ENCODE measurements at regions not wholly inside any gene's neighbourhood (a gene's known extent, or its start where the extent isn't known, plus 50 kb on each side); places are given as distances from the start of the nearest gene placed in this dataset.

GRCh38 chr10:128375171-128375570 lies 248.9 kb upstream of the MKI67 start:
- DNase-seq (ENCODE audit: low read depth) (no peak), FAIRE-seq (no peak)

DNA sequence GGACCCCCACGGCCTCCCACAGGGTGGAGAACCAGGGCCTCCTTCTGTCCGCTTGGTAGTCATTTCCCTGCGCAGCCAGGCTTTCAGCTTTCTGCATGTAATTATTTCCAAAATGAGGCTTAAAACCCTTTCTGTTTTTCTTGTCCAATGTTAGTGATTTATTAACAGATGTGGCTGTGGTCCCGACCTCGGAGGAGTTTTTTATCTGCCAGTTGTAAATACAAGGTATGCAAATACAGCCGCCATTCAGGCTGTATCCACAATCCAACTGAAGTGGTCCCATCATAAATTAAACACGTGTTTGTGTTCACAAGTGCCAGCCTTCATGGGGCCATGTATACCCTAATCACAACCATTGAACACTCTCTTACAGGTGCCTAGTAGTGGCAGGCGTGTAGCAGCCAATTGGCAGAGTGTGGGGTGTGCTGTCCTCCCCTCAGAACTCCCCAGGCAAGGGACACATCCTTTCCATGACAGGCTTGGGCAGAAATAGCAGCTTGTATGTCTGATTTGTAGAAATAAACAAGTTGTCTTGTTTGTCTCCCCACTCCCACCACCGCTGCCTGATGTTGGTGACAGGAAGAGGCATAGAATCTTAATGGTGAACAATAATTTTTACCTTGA lies 251.3 kb upstream of the MKI67 start:
- Histone ChIP-seq H3K4me3 (ENCODE audit: low read depth, low read length) (no peak overlapping the region), H3K27me3 (ENCODE audit: control insufficient read depth, insufficient read depth, low read length) (no peaks in the 10 kb centered on the region), H3K36me3 (ENCODE audit: control insufficient read depth, insufficient read depth, low read length) (no peaks in the 10 kb centered on the region)
- TF ChIP-seq, protein P1, sequence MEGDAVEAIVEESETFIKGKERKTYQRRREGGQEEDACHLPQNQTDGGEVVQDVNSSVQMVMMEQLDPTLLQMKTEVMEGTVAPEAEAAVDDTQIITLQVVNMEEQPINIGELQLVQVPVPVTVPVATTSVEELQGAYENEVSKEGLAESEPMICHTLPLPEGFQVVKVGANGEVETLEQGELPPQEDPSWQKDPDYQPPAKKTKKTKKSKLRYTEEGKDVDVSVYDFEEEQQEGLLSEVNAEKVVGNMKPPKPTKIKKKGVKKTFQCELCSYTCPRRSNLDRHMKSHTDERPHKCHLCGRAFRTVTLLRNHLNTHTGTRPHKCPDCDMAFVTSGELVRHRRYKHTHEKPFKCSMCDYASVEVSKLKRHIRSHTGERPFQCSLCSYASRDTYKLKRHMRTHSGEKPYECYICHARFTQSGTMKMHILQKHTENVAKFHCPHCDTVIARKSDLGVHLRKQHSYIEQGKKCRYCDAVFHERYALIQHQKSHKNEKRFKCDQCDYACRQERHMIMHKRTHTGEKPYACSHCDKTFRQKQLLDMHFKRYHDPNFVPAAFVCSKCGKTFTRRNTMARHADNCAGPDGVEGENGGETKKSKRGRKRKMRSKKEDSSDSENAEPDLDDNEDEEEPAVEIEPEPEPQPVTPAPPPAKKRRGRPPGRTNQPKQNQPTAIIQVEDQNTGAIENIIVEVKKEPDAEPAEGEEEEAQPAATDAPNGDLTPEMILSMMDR (IDR thresholded peaks at IDR 0.05; ENCODE audit: insufficient read depth, low read length, severe bottlenecking): no peak
- DNase-seq (ENCODE audit: low read depth): no peak
- no peak for FAIRE-seq

More at GRCh38 chr10:128375171-128375570, 248.9 kb upstream of the MKI67 start:
- H3K36me3 ChIP-seq (ENCODE audit: control insufficient read depth, insufficient read depth, low read length): no peaks in the 10 kb centered on the region
- H3K27me3 ChIP-seq (ENCODE audit: control insufficient read depth, insufficient read depth, low read length): no peaks in the 10 kb centered on the region
- TF ChIP-seq, protein P1 (IDR thresholded peaks at IDR 0.05; ENCODE audit: insufficient read depth, low read length, severe bottlenecking): no peak
- H3K4me3 ChIP-seq (ENCODE audit: low read depth, low read length): no peak overlapping the region

- Histone ChIP-seq H3K4me3 (ENCODE audit: low read depth, low read length) (no peak overlapping the region), H3K36me3 (ENCODE audit: control insufficient read depth, insufficient read depth, low read length) (no peaks in the 10 kb centered on the region), H3K27me3 (ENCODE audit: control insufficient read depth, insufficient read depth, low read length) (no peaks in the 10 kb centered on the region)
- FAIRE-seq (no peak), DNase-seq (ENCODE audit: low read depth) (no peak)
- TF ChIP-seq, protein P1 (IDR thresholded peaks at IDR 0.05; ENCODE audit: insufficient read depth, low read length, severe bottlenecking): no peak
These were observed 251.8 kb upstream of the MKI67 start for GRCh38 chr10:128377988-128378387.

DNA sequence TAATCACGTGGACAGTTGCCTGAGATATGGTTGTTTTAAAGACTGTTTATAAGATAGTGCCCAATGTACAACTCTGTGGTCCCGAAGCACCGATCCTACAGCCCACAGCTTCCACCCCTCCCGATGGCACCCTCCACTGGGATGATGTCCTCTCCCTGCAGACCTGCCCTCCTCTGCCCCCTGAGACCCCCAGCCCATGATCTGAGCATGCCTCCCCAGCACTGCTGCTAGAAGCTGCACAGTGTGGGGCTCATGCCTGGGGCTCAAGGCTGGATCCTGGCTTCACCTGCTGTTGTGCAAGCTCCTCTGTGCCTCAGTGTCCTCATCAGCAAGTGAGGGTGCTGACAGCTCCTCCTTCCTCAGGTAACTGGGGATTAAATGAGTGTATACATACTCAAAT lies 254.7 kb upstream of the MKI67 start:
- FAIRE-seq: no peak

DNA sequence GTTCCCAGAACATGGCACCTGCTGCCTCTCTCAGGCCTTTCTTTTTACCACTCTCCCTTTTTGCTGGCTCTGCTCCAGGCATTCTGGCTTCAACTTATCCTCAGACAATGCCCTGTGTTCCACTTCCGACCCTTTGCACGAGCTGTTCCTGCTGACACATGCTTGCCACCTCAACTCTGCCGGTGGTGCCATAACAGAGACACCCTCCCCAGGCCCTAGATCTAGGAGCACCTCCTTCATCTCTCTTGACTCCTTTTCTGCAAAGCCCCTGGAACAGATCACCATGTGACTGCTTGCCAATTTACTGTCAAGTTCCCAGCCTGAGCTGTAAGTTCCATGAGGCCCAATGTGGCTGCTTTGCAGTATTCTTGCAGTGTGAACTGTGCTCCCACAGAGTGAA lies 256.0 kb upstream of the MKI67 start:
- Histone ChIP-seq H3K27me3 (ENCODE audit: control insufficient read depth, insufficient read depth, low read length) (no peaks in the 10 kb centered on the region), H3K4me3 (ENCODE audit: low read depth, low read length) (no peak overlapping the region), H3K36me3 (ENCODE audit: control insufficient read depth, insufficient read depth, low read length) (no peaks in the 10 kb centered on the region)
- DNase-seq (ENCODE audit: low read depth) (no peak), FAIRE-seq (no peak)
- TF ChIP-seq, protein P1 (IDR thresholded peaks at IDR 0.05; ENCODE audit: insufficient read depth, low read length, severe bottlenecking): no peak

More for the DNA sequence above, 254.7 kb upstream of the MKI67 start:
- Histone ChIP-seq H3K36me3 (ENCODE audit: control insufficient read depth, insufficient read depth, low read length) (no peaks in the 10 kb centered on the region), H3K4me3 (ENCODE audit: low read depth, low read length) (no peak overlapping the region), H3K27me3 (ENCODE audit: control insufficient read depth, insufficient read depth, low read length) (no peaks in the 10 kb centered on the region)
- DNase-seq (ENCODE audit: low read depth): no peak
- TF ChIP-seq, protein P1 (IDR thresholded peaks at IDR 0.05; ENCODE audit: insufficient read depth, low read length, severe bottlenecking): no peak

DNA sequence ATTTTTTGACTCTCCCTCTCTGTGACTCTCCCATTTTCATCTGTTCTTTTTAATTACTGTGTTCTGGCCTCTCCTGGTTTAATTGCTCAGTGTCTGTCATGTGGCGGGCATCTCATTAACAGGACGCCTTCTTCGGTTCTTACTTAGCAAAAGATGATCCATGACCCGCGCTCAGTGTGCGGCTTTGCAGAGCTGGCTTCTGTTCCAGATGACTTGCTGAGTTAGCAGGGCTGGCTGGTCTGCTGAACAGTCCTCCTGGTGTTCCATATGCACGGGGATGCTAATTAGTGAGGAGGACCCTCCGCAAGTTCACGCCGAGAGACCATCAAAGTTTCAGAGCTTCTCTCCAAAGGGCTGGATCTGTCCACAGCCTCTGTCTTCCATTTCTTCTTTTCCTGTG lies 258.6 kb upstream of the MKI67 start:
- no peak for FAIRE-seq
- TF ChIP-seq, protein P1 (IDR thresholded peaks at IDR 0.05; ENCODE audit: insufficient read depth, low read length, severe bottlenecking): no peak
- Histone ChIP-seq H3K4me3 (ENCODE audit: low read depth, low read length) (no peak overlapping the region), H3K36me3 (ENCODE audit: control insufficient read depth, insufficient read depth, low read length) (no peaks in the 10 kb centered on the region), H3K27me3 (ENCODE audit: control insufficient read depth, insufficient read depth, low read length) (no peaks in the 10 kb centered on the region)
- no peak for DNase-seq (ENCODE audit: low read depth)

All from bronchial epithelial cell (primary cell).